ENCODE measurements at regions not wholly inside any gene's neighbourhood (a gene's known extent, or its start where the extent isn't known, plus 50 kb on each side); places are given as distances from the start of the nearest gene placed in this dataset.
A peak's percentile ranks its signal among the peaks of the same experiment; 100 is the strongest.
"Not testable (repeated sequence)": the region's sequence is repeated elsewhere in the genome, so short reads cannot be mapped to it uniquely, and the experiment has no call there.

GRCh38 chr10:131556061-131556896 is 244.8 kb upstream of the TCERG1L start:
- no peak overlapping the region for H3K4me3 ChIP-seq
- peak in 1 of 2 donors; percentile 42 for DNase-seq
- no peaks in the 10 kb centered on the region for H3K9me3 ChIP-seq
- intact Hi-C loops (cut with DNase I; ENCODE audit: low total_unique reads) = no loop called here
- no peak overlapping the region for H3K27ac ChIP-seq
- TF ChIP-seq CTCF (IDR thresholded peaks at IDR 0.05) = no peak
- peaks cover 0 to 25% of the 10 kb centered on the region in 2 donors for H3K27me3 ChIP-seq
- no peaks in the 10 kb centered on the region for H3K4me1 ChIP-seq
- no peaks in the 10 kb centered on the region for H3K36me3 ChIP-seq

GRCh38 chr10:131556897-131557495 is 245.5 kb upstream of the TCERG1L start:
- DNase-seq = no peak
- no peaks in the 10 kb centered on the region for H3K36me3 ChIP-seq
- no peak overlapping the region for H3K27ac ChIP-seq
- H3K9me3 ChIP-seq = no peaks in the 10 kb centered on the region
- no peaks in the 10 kb centered on the region for H3K4me1 ChIP-seq
- H3K27me3 ChIP-seq = peaks cover 0 to 25% of the 10 kb centered on the region in 2 donors
- TF ChIP-seq CTCF (IDR thresholded peaks at IDR 0.05) = no peak
- intact Hi-C loops (cut with DNase I; ENCODE audit: low total_unique reads) = no loop called here
- H3K4me3 ChIP-seq = no peak overlapping the region

GRCh38 chr10:131557956-131558355 is 246.4 kb upstream of the TCERG1L start:
- H3K4me3 ChIP-seq; H3K4me1 ChIP-seq; H3K36me3 ChIP-seq; H3K9me3 ChIP-seq; DNase-seq; intact Hi-C loops (cut with DNase I; ENCODE audit: low total_unique reads); H3K27ac ChIP-seq: not testable (repeated sequence)
- peaks cover 0 to 25% of the 10 kb centered on the region in 2 donors for H3K27me3 ChIP-seq

DNA sequence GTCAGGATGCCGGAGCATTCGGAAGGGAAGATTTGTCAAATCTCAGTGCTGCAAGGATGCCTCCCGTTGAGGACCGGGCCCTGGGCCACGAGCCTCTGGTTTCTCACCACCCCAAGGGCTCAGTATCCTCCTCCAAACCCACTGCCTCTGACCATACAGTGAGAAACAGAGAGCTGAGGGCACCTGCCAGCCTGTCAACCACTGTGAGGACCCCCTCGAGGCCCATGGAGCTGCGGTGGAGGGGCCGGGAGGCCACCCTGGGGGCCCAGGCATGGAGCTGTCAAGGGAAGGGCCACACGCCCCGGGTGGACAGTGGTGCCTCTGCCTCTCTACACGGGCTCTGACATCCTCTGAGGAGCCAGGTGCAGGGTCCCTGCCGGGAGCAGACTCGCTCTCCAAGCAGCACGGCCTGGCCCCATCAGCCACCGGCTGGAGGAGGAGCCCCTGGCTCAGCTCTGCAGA is 248.0 kb upstream of the TCERG1L start:
- TF ChIP-seq CTCF (IDR thresholded peaks at IDR 0.05) = no peak
- no peak overlapping the region for H3K4me3 ChIP-seq
- peaks cover 0 to 25% of the 10 kb centered on the region in 2 donors for H3K27me3 ChIP-seq
- no peak overlapping the region for H3K27ac ChIP-seq
- intact Hi-C loops (cut with DNase I; ENCODE audit: low total_unique reads) = no loop called here
- DNase-seq = no peak
- H3K36me3 ChIP-seq = no peaks in the 10 kb centered on the region
- H3K9me3 ChIP-seq = peaks cover 0 to 4% (median 0%) of the 10 kb centered on the region in 3 donors
- H3K4me1 ChIP-seq = no peaks in the 10 kb centered on the region

DNA sequence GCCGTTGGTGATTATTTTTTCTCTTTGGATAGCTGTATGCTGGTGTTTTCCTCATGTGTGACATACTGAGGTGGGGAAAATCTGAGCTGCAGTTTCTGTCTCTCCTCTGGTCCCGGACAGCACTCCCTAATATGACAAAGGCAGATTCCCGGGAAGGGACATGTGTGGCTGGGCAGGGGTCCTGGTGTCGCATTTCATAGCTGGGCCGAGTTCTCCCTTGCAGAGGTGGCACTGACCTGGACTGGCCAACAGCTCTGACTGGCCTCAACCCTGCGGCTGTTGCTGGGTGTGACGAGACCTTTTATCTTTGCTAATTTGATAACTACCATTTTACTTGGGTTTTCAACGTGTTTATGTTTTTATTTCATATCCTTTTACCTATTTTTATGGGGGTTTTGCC is 248.6 kb upstream of the TCERG1L start:
- intact Hi-C loops (cut with DNase I; ENCODE audit: low total_unique reads) = no loop called here
- Histone ChIP-seq H3K4me1 (no peaks in the 10 kb centered on the region), H3K36me3 (no peaks in the 10 kb centered on the region), H3K4me3 (no peak overlapping the region), H3K9me3 (peaks cover 0 to 4% (median 0%) of the 10 kb centered on the region in 3 donors), H3K27me3 (peaks cover 0 to 25% of the 10 kb centered on the region in 2 donors), H3K27ac (no peak overlapping the region)
- DNase-seq = no peak
- TF ChIP-seq CTCF (IDR thresholded peaks at IDR 0.05) = no peak

GRCh38 chr10:131560706-131561355 is 249.3 kb upstream of the TCERG1L start:
- no peak overlapping the region for H3K4me3 ChIP-seq
- no peak for DNase-seq

More at GRCh38 chr10:131560706-131561355, 249.3 kb upstream of the TCERG1L start:
- Histone ChIP-seq H3K4me1 (no peaks in the 10 kb centered on the region), H3K27me3 (peaks cover 0 to 21% of the 10 kb centered on the region in 2 donors), H3K36me3 (no peaks in the 10 kb centered on the region), H3K27ac (no peak overlapping the region), H3K9me3 (peaks cover 0 to 8% (median 0%) of the 10 kb centered on the region in 3 donors)
- intact Hi-C loops (cut with DNase I; ENCODE audit: low total_unique reads) = no loop called here
- no peak for TF ChIP-seq CTCF (IDR thresholded peaks at IDR 0.05)

Measured in tibial artery (tissue), 4 donors.